GM18858 (cell line): ENCODE measurements at regions not wholly inside any gene's neighbourhood (a gene's known extent, or its start where the extent isn't known, plus 50 kb on each side); places are given as distances from the start of the nearest gene placed in this dataset.
"Not testable (repeated sequence)": the region's sequence is repeated elsewhere in the genome, so short reads cannot be mapped to it uniquely, and the experiment has no call there.

Experiments used
- ATAC-seq: cut with Tn5 transposase; IDR thresholded peaks from one replicate; pipeline ENCODE4 v1.9.1; 2021; ENCODE audit not compliant: unreplicated experiment

DNA sequence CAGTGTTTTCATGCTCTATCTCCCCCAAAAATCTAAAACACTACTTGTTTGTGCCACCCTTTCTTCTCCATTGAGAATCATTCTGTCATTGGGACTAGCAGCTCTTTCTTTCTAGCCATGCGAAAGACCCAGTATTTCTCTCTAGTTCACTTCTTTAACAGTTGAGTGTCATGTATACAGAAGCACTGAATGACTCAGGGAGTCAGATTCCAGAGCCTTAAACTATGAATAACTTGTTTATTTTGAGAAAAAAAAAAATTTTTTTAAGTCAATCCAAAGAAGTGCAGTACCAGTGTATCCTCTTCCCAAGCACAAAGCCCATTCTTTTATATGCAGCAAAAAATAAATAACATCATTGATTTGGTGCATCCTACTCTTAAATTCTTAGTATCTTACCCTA is 415.4 kb upstream of the GRAMD2B start:
- ATAC-seq: no peak

DNA sequence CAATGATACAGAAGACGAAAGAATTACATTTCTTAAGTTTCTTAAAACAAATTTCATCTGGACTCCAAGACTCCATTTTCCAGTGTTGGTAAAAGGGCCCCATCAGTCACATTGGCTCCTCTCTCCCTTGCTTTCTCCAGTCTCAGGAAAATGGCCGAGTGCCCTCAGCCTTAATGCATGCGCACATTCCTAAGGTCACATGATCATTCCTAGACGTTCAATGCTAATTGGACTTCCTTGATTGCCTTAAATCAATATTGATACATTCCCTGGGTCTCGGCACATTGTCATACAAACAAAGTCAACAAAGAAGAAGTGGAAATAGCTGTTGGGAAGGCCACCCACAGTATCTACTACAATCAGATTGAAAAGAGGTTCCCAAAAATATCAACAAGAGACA is 413.6 kb upstream of the GRAMD2B start:
- no peak for ATAC-seq

DNA sequence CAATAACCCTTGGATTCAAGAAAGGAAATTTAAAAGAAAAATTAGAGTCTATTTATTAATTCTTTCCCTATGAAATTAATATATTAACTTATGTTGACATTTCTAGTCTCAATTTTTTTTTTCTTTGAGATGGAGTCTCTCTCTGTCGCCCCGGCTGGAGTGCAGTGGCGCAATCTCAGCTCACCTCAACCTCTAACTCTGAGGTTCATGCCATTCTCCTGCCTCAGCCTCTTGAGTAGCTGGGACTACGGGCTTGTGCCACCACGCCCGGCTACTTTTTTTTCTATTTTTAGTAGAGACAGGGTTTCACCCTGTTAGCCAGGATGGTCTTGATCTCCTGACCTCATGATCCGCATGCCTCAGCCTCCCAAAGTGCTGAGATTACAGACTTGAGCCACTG is 411.7 kb upstream of the GRAMD2B start:
- not testable (repeated sequence) for ATAC-seq

GRCh38 chr5:126014676-126015075 is 408.5 kb upstream of the GRAMD2B start:
- ATAC-seq: no peak

DNA sequence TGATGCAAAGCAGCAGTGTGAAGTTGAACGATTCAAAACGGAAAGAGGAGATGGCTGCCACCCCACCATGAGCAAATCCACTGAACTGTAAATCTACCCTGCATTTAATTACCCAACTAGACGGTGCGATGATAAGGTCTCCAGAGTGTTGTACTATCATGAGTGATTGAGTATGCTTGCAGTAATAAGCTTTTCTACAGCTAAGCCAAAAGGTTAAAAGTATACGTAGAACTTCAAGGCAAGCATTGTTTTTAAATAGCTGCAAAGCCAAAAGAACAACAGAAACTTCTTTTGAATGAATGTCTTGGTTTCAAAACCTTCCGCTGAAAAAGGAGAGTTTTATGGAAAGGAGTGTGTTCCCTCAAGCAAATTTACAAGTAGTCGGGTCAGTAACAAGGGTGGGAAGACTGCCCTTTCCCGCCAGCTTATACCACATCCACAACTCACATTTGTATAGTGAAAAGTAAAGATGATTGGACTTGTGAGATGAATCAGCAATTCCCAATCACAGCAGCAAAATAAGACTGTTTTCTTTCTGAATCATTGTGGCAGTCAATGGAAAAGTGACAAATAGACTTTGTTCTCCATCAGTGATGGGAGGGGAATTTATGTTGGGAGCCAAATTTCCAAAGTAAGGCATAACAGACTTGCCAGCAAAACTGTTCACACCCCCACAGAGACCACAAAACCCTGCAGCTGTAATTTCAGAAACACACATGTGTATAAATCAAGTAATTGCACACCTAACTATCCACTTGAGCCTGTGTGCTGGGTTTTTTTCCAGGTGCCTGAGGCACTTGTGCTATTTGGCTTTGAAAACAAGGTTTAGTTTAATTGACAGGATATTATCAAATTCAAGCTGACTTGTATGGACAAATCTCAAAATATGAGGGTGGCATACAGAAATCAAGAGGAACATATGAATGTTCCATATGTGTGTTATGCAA is 407.7 kb upstream of the GRAMD2B start:
- no peak for ATAC-seq

GRCh38 chr5:126016256-126016655 is 407.0 kb upstream of the GRAMD2B start:
- no peak for ATAC-seq

- no peak for ATAC-seq
These were observed 406.1 kb upstream of the GRAMD2B start for GRCh38 chr5:126017096-126017495.

GRCh38 chr5:126020770-126021169 is 402.4 kb upstream of the GRAMD2B start:
- no peak for ATAC-seq

GRCh38 chr5:126023994-126024441 is 399.2 kb upstream of the GRAMD2B start:
- no peak for ATAC-seq

DNA sequence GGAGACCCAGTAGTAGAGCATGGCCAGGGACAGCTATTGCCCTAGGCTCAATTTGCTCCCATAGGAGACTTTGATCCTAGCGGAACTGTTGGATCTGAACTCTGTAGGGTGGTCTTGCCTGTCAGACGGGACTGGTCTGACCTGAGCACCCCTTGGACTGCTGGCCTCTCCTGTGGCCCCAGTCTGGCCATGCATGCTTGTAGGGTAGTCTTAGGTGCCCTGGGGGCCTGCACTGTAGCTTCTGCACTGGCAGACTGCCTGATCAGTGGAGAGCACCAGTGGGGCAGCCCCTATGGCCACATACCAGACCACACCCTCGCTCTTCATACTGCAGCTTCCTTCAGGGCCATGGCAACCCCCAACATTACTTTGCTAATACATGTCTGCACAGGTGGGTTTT is 396.1 kb upstream of the GRAMD2B start:
- ATAC-seq: no peak

- no peak for ATAC-seq
These were observed 395.6 kb upstream of the GRAMD2B start for GRCh38 chr5:126027652-126028051.

DNA sequence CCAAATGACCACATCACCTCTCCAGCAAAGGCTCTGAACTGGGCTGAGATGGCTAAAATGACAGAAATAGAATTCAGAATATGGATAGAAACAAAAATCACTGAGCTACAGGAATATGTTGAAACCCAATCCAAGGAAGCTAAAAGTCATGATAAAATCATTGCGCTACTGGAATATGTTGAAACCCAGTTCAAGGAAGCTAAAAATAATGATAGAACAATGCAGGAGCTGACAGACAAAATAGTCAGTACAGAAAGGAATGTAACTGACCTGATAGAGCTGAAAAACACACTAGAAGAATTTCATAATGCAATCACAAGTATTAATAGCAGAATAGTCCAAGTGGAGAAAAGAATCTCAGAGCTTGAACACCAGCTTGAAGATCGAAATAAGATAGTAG is 394.9 kb upstream of the GRAMD2B start:
- no peak for ATAC-seq

DNA sequence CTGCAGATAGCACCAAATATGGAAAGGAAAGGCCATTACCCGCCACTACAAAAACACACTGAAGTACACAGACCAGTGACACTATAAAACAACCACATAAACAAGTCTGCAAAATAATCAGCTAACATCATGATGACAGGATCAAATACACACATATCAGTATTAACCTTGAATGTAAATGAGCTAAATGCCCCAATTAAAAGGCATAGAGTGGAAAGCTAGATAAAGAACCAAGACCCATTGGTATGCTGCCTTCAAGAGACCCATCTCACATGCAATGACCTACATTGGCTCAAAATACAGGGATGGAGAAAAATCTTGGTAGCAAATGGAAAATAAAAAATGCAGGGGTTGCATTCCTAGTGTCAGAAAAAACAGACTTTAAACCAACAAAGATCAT is 393.9 kb upstream of the GRAMD2B start:
- not testable (repeated sequence) for ATAC-seq

GRCh38 chr5:126030698-126031097 is 392.5 kb upstream of the GRAMD2B start:
- ATAC-seq: no peak

DNA sequence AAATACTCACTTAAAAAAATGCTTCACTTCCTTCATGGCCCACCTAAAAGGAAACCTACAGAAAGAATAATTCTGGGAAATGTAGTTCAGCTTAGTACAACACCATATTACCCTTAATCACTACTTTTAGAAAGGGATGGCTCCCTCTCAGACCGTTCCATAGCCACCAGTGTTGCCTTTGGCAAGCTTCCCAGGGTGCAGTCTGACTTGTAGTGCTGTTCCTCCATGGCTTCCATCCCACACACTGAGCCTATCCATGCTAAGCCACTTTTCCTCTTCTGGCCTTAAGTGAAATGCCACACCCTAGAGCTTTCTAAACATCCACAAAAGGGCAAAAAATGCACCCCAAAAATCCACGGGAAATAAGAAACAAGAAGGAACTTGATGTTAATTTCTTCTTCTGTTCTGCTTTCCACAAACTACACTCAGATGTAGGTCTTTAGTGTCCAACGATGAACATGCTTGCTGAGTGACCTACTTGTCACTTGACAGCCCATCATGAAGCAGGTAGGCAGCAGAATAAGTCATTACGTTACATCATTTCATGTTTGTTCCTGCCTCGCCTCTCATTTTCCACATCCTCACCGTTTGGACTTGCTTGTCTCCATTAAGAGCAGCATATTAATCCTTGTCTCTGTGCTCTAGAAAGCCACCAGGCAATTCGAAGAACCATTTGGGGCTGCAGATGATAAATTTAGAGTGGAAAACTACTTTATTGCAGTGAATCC is 391.1 kb upstream of the GRAMD2B start:
- ATAC-seq: no peak

GRCh38 chr5:126043688-126044087 is 379.5 kb upstream of the GRAMD2B start:
- ATAC-seq: no peak

DNA sequence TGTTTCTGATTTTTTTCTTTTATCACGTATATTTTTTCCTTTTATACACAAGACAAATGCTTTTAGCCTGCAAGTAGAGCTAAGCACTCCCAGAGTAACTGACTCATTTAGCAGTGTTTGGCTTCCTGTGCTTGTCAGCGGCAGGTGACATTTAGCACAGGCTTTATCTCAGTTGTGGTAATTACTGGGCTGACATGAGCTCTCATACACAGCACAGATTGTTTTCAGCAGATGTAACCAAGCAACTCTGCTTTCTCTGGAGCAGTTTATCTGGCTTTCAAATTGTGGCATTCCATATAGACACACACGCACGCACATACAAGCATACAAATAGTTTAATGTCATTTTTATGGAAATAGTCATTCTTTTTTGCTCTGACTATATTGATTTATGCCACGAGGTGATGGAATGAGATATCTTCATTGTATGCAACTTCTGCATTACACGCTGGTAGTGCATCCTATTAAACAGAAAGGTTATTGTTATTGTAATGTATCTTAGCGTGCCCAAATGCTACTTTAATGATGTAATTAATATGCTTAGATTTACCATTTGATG is 379.0 kb upstream of the GRAMD2B start:
- no peak for ATAC-seq

- ATAC-seq: no peak
These were observed 378.2 kb upstream of the GRAMD2B start for GRCh38 chr5:126044931-126045565.

GRCh38 chr5:126046318-126046717 is 376.9 kb upstream of the GRAMD2B start:
- no peak for ATAC-seq

DNA sequence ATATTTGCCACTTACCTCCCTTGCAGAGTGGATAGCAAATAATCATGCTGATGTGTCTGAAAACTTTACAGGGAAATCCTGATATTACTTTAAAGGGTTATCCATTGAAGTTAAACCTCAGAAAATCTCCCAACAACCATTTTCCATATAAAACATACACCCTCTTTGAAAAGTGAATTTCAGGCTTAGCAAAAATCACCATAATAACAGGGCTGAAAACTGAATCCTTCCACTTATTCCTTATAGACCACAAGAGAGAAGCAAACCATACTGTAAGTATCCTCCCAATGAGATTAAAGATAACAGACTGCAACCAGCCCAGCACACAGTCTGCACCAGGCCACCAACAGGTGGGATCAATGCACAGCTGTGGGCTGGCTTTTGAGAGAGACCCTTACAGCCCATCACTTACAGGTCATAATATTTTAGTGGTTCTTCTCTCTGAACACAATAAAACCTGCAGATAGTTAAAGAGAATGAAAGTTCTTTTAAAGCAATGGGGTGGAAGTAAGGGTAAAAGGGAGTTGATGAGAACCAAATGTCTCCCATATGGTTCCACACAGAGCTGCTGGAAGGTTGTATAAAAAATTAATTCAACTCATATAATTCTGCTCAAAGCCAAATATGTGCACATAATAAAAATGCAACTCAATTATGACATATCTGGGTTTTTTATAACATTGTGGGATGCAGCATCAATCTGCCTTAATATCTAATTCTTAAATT is 376.2 kb upstream of the GRAMD2B start:
- no peak for ATAC-seq

DNA sequence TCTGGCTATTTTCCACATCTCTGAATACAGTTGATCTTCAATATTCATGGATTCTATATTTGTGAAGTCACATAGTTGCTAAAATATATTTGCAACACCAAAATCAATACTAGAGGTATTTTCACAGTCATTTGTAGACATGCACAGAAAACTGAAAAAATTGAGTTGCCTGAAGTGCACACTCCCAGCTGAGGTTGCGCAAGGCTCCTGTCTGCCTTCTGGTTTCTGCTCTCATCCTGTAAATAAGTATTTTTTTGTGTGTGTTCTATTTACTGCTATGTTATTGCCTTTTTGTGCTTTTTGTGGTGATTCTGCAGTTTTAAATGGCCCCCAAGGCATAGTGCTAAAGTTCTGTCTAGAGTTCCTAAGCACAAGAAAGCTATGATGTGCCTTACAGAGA is 371.1 kb upstream of the GRAMD2B start:
- ATAC-seq: no peak
